Trophoblast cell (in vitro differentiated cells and primary cell): ENCODE measurements at regions not wholly inside any gene's neighbourhood (a gene's known extent, or its start where the extent isn't known, plus 50 kb on each side); places are given as distances from the start of the nearest gene placed in this dataset.

ENCODE experiments used
- DNase-seq, 2 donors: peaks; one replicate each; pipeline ENCODE4 v3.0.0-alpha.2; 2016
- H2AFZ ChIP-seq: 2 replicates; pipeline ENCODE4 v1.6.1; 2013; ENCODE audit warnings: low read length, moderate library complexity, mild to moderate bottlenecking; ENCODE audit not compliant: insufficient read depth, poor library complexity
- H2AK5ac ChIP-seq: 2 replicates; pipeline ENCODE4 v1.6.1; 2013; ENCODE audit warnings: mild to moderate bottlenecking, low read length
- H2BK120ac ChIP-seq: 2 replicates; pipeline ENCODE4 v1.6.1; 2013; ENCODE audit warnings: low read length, mild to moderate bottlenecking, moderate library complexity; ENCODE audit not compliant: insufficient read depth, poor library complexity
- H2BK12ac ChIP-seq: 2 replicates; pipeline ENCODE4 v1.6.1; 2013; ENCODE audit warnings: mild to moderate bottlenecking, low read length, moderate library complexity
- H2BK5ac ChIP-seq: 2 replicates; pipeline ENCODE4 v1.6.1; 2013; ENCODE audit warnings: low read length, low read depth, moderate library complexity, mild to moderate bottlenecking; ENCODE audit not compliant: poor library complexity
- H3K14ac ChIP-seq: 2 replicates; pipeline ENCODE4 v1.6.1; 2013; ENCODE audit warnings: mild to moderate bottlenecking, low read length
- H3K18ac ChIP-seq: 2 replicates; pipeline ENCODE4 v1.6.1; 2013; ENCODE audit warnings: mild to moderate bottlenecking, low read length
- H3K23ac ChIP-seq: 2 replicates; pipeline ENCODE4 v1.6.1; 2013; ENCODE audit warnings: low read length
- H3K27ac ChIP-seq: 2 replicates; pipeline ENCODE4 v1.5.1; 2013; ENCODE audit warnings: low read depth, mild to moderate bottlenecking, inconsistent platforms, low read length, moderate library complexity
- H3K27me3 ChIP-seq: 2 replicates; pipeline ENCODE4 v1.6.1; 2013; ENCODE audit warnings: inconsistent platforms, mild to moderate bottlenecking, low read length, moderate library complexity; ENCODE audit not compliant: insufficient read depth
- H3K36me3 ChIP-seq, 2 experiments: 1 replicate in 1 of 2; 2 replicates in 1 of 2; pipeline ENCODE4 v1.6.1; 2013; ENCODE audit warnings: low read length in 2 of 2, mild to moderate bottlenecking in 2 of 2, moderate library complexity in 1 of 2; ENCODE audit not compliant: insufficient read depth in 2 of 2, control insufficient read depth in 1 of 2
- H3K4ac ChIP-seq: 2 replicates; pipeline ENCODE4 v1.6.1; 2013; ENCODE audit warnings: low read depth, mild to moderate bottlenecking, low read length, moderate library complexity
- H3K4me1 ChIP-seq, 2 experiments: 1 replicate in 1 of 2; 2 replicates in 1 of 2; pipeline ENCODE4 v1.6.1; 2013; ENCODE audit warnings: low read length in 2 of 2, mild to moderate bottlenecking in 2 of 2, moderate library complexity in 1 of 2; ENCODE audit not compliant: insufficient read depth in 2 of 2, control insufficient read depth in 1 of 2
- H3K4me2 ChIP-seq: 2 replicates; pipeline ENCODE4 v1.6.1; 2013; ENCODE audit warnings: inconsistent platforms, mild to moderate bottlenecking, low read length, moderate library complexity
- H3K4me3 ChIP-seq: 2 replicates; pipeline ENCODE4 v1.5.1; 2013; ENCODE audit warnings: mild to moderate bottlenecking, low read depth, low read length, inconsistent platforms
- H3K79me1 ChIP-seq: one replicate; pipeline ENCODE4 v1.6.1; 2013; ENCODE audit warnings: low read length
- H3K79me2 ChIP-seq: 2 replicates; pipeline ENCODE4 v1.6.1; 2013; ENCODE audit warnings: low read length, mild to moderate bottlenecking; ENCODE audit not compliant: control insufficient read depth, insufficient read depth, poor library complexity
- H3K9ac ChIP-seq: 2 replicates; pipeline ENCODE4 v1.6.1; 2013; ENCODE audit warnings: mild to moderate bottlenecking, low read length
- H3K9me3 ChIP-seq: 2 replicates; pipeline ENCODE4 v1.6.1; 2013; ENCODE audit warnings: low read depth, mild to moderate bottlenecking, control low read depth, inconsistent platforms, low read length; ENCODE audit not compliant: insufficient read depth
- H4K12ac ChIP-seq: 2 replicates; pipeline ENCODE4 v1.6.1; 2013; ENCODE audit warnings: low read depth, mild to moderate bottlenecking, low read length, moderate library complexity
- H4K8ac ChIP-seq: 2 replicates; pipeline ENCODE4 v1.6.1; 2013; ENCODE audit warnings: low read depth, mild to moderate bottlenecking, low read length, moderate library complexity
- H4K91ac ChIP-seq: one replicate; pipeline ENCODE4 v1.6.1; 2013; ENCODE audit warnings: low read depth, mild to moderate bottlenecking, low read length, moderate library complexity
- WGBS: extraction: QIAGEN DNeasy Blood & Tissue Kit; methylation state at CpG from one replicate; pipeline ENCODE4 v1.1.7; 2013; ENCODE audit warnings: missing lambda C conversion rate; ENCODE audit not compliant: insufficient read length, insufficient coverage; ENCODE audit errors: extremely low coverage; 5-methylcytosine and 5-hydroxymethylcytosine counted together

DNA sequence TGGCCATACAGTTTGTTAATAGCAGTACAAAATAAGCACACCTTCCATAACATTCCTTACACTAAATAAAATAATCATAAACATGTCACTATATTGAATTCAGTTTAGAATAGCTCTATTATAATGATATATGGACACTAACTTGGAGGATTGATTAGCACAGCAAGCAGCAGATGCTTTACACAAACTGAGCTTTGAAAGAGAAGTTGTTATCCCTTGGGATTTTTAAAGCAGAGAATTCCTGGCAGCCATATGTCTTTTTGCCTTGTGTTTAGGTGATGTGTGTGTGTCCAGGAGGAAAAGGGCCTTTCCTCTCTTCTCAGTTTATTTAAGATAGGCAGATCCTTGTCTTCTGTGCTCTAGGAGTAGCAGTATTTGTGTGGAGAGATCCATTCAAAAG is 232.2 kb upstream of the GRIN3A start:
- Histone ChIP-seq H3K4me1 (no peaks in the 10 kb centered on the region), H3K18ac (no peak overlapping the region), H3K27me3 (no peaks in the 10 kb centered on the region), H4K8ac (no peak overlapping the region), H3K36me3 (no peaks in the 10 kb centered on the region), H2BK120ac (no peak overlapping the region), H4K12ac (no peak overlapping the region), H2AFZ (no peak overlapping the region), H2BK12ac (no peak overlapping the region), H3K14ac (no peak overlapping the region), H3K23ac (no peak overlapping the region), H3K4me2 (no peak overlapping the region), H4K91ac (no peak overlapping the region), H3K27ac (no peak overlapping the region), H3K79me1 (no peaks in the 10 kb centered on the region), H3K9me3 (no peaks in the 10 kb centered on the region), H3K79me2 (no peaks in the 10 kb centered on the region), H3K9ac (no peak overlapping the region), H2AK5ac (no peak overlapping the region), H3K4me3 (no peak overlapping the region), H3K4ac (no peak overlapping the region), H2BK5ac (no peak overlapping the region)
- no peak for DNase-seq

DNA sequence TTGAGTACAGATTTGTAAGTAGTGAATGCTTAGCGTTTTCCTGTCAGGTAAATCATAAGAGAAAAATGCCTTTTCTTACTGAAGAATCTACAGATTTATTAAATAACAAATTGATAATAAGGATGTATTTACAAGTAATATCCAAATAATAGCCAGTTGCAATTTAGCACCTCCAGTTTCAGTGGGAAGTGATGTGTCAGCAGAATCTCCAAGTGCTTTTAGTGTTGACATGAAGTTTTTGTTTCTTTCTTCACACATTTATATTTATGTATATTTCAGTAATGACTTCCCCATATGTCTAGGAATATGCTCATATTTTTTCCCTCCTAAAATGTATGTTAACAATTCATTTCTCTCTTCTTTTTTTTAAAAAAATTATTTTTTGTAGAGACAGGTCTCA is 229.9 kb upstream of the GRIN3A start:
- Histone ChIP-seq H2BK5ac (no peak overlapping the region), H3K27me3 (no peaks in the 10 kb centered on the region), H3K4me3 (no peak overlapping the region), H3K9ac (no peak overlapping the region), H4K8ac (no peak overlapping the region), H2AK5ac (no peak overlapping the region), H4K91ac (no peak overlapping the region), H3K4ac (no peak overlapping the region), H3K4me1 (no peaks in the 10 kb centered on the region), H3K14ac (no peak overlapping the region), H3K9me3 (no peaks in the 10 kb centered on the region), H3K79me2 (no peaks in the 10 kb centered on the region), H3K23ac (no peak overlapping the region), H3K18ac (no peak overlapping the region), H3K79me1 (no peaks in the 10 kb centered on the region), H3K4me2 (no peak overlapping the region), H4K12ac (no peak overlapping the region), H2AFZ (no peak overlapping the region), H3K27ac (no peak overlapping the region), H3K36me3 (no peaks in the 10 kb centered on the region), H2BK12ac (no peak overlapping the region), H2BK120ac (no peak overlapping the region)
- no peak for DNase-seq
- no CpG with 5 or more reads among the region's 1 CpG for WGBS

- H3K9ac ChIP-seq: no peak overlapping the region
- no peak overlapping the region for H2BK5ac ChIP-seq
- H3K27me3 ChIP-seq: no peaks in the 10 kb centered on the region
- no peak overlapping the region for H3K18ac ChIP-seq
- H3K36me3 ChIP-seq: no peaks in the 10 kb centered on the region
- no peak overlapping the region for H4K91ac ChIP-seq
- H3K14ac ChIP-seq: no peak overlapping the region
- no peaks in the 10 kb centered on the region for H3K79me2 ChIP-seq
- no peak overlapping the region for H2BK120ac ChIP-seq
- H3K4ac ChIP-seq: no peak overlapping the region
- DNase-seq: no peak
- H2AFZ ChIP-seq: no peak overlapping the region
- no peak overlapping the region for H3K4me2 ChIP-seq
- no peaks in the 10 kb centered on the region for H3K79me1 ChIP-seq
- H3K27ac ChIP-seq: no peak overlapping the region
- no peak overlapping the region for H4K12ac ChIP-seq
- H4K8ac ChIP-seq: no peak overlapping the region
- WGBS: no CpG with 5 or more reads among the region's 1 CpG
- H2BK12ac ChIP-seq: no peak overlapping the region
- no peak overlapping the region for H3K23ac ChIP-seq
- H3K4me3 ChIP-seq: no peak overlapping the region
- H3K9me3 ChIP-seq: no peaks in the 10 kb centered on the region
- H3K4me1 ChIP-seq: no peaks in the 10 kb centered on the region
- no peak overlapping the region for H2AK5ac ChIP-seq
These were observed 228.2 kb upstream of the GRIN3A start for GRCh38 chr9:101966691-101967090.

GRCh38 chr9:101957705-101958104 is 219.3 kb upstream of the GRIN3A start:
- H4K12ac ChIP-seq: no peak overlapping the region
- H3K79me2 ChIP-seq: no peaks in the 10 kb centered on the region
- H3K4me2 ChIP-seq: no peak overlapping the region
- H3K14ac ChIP-seq: no peak overlapping the region
- WGBS: no CpG with 5 or more reads among the region's 2 CpGs
- H4K8ac ChIP-seq: no peak overlapping the region
- H2BK12ac ChIP-seq: no peak overlapping the region
- H3K23ac ChIP-seq: no peak overlapping the region
- H3K79me1 ChIP-seq: no peaks in the 10 kb centered on the region
- H3K9me3 ChIP-seq: no peaks in the 10 kb centered on the region
- H3K4me3 ChIP-seq: no peak overlapping the region
- DNase-seq: no peak
- no peaks in the 10 kb centered on the region for H3K36me3 ChIP-seq
- no peak overlapping the region for H2BK120ac ChIP-seq
- no peak overlapping the region for H4K91ac ChIP-seq
- no peak overlapping the region for H2AFZ ChIP-seq
- no peaks in the 10 kb centered on the region for H3K4me1 ChIP-seq
- H2AK5ac ChIP-seq: no peak overlapping the region
- no peak overlapping the region for H3K4ac ChIP-seq
- no peak overlapping the region for H3K27ac ChIP-seq
- no peak overlapping the region for H3K9ac ChIP-seq
- H2BK5ac ChIP-seq: no peak overlapping the region
- H3K27me3 ChIP-seq: no peaks in the 10 kb centered on the region
- no peak overlapping the region for H3K18ac ChIP-seq

DNA sequence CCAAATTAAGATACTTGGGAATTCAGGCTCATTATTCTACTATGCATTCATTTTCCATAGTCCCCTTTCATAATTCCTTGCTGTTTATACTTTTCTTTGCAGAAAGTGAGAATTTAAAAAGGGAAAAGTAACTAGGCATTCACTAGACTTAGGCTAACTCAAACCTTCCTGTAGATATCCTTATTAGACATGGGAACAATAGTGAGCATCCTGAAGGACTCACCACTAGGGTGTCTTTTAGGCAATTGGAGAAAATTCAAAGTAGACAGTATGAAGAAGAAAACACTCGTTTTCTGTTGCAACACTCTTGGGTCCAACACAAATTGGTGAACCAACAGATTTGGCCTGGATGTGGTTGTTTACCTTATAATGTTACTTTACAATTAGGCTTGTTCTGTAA is 213.2 kb upstream of the GRIN3A start:
- Histone ChIP-seq H3K4me3 (no peak overlapping the region), H2BK5ac (no peak overlapping the region), H2AK5ac (no peak overlapping the region), H3K27me3 (no peaks in the 10 kb centered on the region), H3K4me1 (no peaks in the 10 kb centered on the region), H3K9ac (no peak overlapping the region), H3K14ac (no peak overlapping the region), H2BK12ac (no peak overlapping the region), H3K18ac (no peak overlapping the region), H2AFZ (no peak overlapping the region), H2BK120ac (no peak overlapping the region), H4K8ac (no peak overlapping the region), H3K79me1 (no peaks in the 10 kb centered on the region), H3K79me2 (no peaks in the 10 kb centered on the region), H3K27ac (no peak overlapping the region), H3K4ac (no peak overlapping the region), H3K23ac (no peak overlapping the region), H3K36me3 (no peaks in the 10 kb centered on the region), H3K9me3 (no peaks in the 10 kb centered on the region), H4K91ac (no peak overlapping the region), H4K12ac (no peak overlapping the region), H3K4me2 (no peak overlapping the region)
- DNase-seq: no peak
- WGBS: no CpG with 5 or more reads among the region's 1 CpG
